Stimulated activated CD8-positive, alpha-beta memory T cell treated with anti-CD3 and anti-CD28 coated beads, Interleukin-7, amount 100 ng/mL, for 1 hour (primary cell): ENCODE measurements at regions not wholly inside any gene's neighbourhood (a gene's known extent, or its start where the extent isn't known, plus 50 kb on each side); places are given as distances from the start of the nearest gene placed in this dataset.
"Not testable (repeated sequence)": the region's sequence is repeated elsewhere in the genome, so short reads cannot be mapped to it uniquely, and the experiment has no call there.

Source experiments
- DNase-seq, 2 donors: peaks; one replicate each; pipeline ENCODE4 v3.0.0-alpha.2; 2020; ENCODE audit warnings: low read depth in 2 of 2

DNA sequence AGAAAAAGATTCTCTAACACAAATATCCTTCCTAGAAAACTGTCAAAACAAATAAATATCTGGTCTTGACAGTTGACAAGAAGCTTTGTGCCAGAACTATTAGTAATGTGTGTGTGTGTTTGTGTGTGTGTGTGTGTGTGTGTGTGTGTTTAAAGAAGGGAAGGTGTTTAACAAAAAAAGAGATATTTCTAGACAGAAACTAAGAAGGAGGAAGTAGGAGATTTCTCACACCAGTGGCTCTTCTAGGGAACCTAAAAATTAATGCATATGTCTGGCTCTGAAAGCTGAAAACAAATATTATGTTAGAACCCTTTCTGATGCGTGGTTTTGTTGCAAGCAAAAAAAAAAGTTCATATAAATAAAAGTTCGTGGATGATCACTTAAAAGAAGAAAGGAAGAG, 277.5 kb downstream of the RPS4Y2 start:
- no peak for DNase-seq

DNA sequence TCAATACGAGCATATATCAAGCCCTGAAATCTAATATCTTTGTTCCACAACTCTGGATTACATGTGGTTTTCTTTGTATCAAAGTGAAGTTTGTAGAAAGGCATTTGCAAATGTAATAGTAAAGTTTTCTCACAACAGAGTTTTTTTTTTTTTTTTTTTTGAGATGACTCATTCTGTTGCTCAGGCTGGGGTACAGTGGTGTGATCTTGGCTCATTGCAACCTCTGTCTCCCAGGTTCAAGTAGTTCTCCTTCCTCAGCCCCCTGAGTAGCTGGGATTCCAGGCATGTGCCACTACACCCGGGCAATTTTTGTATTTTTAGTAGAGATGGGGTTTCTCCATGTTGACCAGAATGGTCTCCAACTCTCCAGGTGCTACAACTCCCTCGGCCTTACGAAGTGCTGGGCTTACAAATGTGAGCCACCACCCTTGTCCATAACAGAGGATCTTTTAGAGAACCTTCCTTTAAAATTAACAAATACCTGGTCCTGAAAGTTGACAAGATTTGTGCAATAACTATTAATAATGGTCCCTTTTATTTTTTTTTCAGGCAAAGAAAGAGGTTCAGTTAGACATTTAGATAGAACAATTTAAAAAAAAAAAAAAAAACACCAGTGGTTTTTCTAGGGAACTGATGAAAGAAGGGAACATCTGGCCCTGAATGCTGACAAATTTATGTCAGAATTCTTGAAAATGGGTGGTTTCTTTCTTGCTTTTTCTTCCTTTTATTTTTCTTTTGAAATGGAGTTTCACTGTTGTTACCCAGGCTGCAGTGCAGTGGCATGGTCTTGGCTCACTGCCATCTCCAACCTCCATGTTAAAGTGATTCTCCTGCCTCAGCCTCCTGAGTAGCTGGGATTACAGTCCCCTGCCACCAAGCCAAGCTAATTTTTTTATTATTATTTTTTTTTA, 278.5 kb downstream of the RPS4Y2 start:
- DNase-seq, result no peak

DNA sequence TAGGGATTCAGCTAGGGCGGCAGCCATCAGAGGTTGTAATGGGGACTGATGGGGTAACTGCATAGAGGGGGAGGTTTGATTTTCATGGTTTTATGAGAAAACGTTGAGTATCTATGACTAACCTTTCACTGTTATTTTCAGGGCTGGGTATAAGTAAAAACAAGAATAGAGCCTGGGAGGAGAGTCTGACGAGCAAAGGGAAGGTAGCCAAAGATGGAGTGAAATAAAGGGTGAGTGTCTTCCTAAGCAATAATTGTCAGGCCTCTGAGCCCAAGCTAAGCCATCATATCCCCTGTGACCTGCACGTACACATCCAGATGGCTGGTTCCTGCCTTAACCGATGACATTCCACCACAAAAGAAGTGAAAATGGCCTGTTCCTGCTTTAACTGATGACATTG, 281.5 kb downstream of the RPS4Y2 start:
- not testable (repeated sequence) for DNase-seq

DNA sequence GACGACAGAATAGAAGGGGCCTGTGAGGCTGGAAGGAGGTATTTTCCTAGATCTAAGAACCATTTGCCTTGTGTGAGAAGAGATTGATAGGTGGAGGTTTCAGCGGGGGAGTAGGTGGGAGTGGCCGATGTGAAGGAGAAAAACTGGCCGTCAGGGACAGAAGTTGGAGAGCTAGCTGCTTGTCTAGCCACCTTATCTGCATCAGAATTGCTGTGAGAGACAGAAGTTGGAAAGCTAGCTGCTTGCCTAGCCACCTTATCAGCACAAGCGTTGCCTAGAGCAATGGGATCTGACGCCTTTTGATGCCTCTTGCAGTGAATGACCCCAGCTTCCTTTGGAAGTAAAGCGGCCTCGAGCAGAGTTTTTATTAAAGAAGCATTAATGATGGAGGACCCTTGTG, 283.9 kb downstream of the RPS4Y2 start:
- no peak for DNase-seq

GRCh38 chrY:21040711-21041110, 284.8 kb downstream of the RPS4Y2 start:
- not testable (repeated sequence) for DNase-seq

DNA sequence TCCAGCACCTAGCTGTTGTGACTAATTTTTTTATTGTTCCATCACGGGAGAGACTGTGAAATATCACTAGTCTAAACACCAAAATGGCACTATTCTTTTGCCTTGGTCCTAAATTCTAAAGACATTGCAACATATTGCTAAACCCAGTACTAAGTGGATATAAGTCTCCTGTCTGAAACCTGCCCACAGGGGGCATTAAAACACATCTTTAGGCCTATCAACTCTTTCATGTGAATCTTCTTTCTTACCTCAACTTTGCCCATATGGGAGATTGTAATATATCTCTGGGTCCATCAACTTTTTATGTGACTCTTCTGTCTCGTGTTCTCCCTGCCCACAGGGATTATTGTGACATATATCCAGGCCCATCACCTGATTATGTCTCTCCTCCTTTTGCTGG, 317.2 kb downstream of the RPS4Y2 start:
- DNase-seq, result no peak

- DNase-seq, result no peak
Measured at GRCh38 chrY:21073641-21074260, 317.8 kb downstream of the RPS4Y2 start.

DNA sequence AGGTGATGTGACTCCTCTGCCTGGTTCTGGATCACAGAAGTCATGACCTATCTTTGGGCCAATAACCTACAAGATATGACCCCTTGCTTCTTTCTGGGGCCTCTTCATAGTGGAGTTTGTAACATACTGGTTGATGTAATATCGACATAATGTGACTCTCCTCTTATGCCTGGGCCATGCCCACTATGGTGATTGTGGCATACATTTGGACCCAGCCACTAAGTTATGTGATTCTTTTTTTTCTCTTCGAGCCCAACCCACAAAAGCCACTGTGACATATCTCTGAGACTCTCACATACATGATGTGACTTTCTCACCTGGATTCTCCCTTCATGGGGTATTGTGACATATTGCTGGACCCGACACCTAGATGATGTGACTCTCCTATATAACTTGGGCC, 319.8 kb downstream of the RPS4Y2 start:
- no peak for DNase-seq

GRCh38 chrY:21079670-21080069, 323.8 kb downstream of the RPS4Y2 start:
- no peak for DNase-seq

DNA sequence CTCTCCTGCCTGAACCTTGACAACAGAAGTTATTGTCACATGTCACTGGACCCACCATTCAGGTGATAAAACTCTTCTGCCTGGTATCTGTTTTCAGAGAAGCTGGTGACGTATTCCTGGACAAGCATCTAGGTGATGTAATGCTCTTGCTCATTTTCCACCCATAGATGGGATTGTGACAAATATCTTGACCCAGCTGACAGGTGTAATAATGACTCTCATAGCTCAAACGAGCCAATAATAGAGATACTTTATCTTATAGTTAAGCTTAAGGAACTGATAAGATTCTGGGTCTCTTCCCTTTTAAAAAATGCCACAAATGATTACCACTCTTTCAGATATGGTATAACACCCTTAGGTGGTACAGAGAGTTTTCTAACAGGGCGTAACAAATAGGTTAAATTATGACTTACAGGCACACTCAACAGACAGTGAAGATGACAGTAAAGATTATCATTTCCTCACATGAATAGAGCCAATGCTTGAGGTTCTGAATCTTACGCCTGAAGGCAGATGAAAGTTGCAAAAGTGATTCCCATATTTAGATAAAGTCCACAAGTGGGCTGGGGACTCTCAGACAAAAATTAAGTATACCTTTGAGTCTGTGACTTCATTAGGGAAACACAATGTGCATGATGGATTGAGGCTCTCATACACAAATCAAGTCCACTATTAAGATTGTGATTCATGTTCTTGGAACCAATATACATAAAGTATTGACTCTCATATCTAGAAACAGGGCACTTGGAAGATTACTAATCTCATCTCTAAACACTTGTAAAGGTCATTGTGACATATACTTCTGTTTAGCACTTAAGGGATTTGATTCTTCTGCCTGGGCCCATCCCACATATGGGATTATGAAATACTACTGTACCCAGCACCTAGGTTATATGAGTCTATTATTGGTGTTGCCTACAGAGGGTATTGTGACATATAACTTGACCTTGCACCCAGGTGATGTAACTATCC, 326.0 kb downstream of the RPS4Y2 start:
- no peak for DNase-seq

GRCh38 chrY:21082639-21083038, 326.7 kb downstream of the RPS4Y2 start:
- DNase-seq, result no peak

- no peak for DNase-seq
Measured at GRCh38 chrY:21091909-21092308, 336.0 kb downstream of the RPS4Y2 start.

- no peak for DNase-seq
Measured at GRCh38 chrY:21102507-21102906, 346.6 kb downstream of the RPS4Y2 start.

GRCh38 chrY:21103885-21104284, 348.0 kb downstream of the RPS4Y2 start:
- no peak for DNase-seq

DNA sequence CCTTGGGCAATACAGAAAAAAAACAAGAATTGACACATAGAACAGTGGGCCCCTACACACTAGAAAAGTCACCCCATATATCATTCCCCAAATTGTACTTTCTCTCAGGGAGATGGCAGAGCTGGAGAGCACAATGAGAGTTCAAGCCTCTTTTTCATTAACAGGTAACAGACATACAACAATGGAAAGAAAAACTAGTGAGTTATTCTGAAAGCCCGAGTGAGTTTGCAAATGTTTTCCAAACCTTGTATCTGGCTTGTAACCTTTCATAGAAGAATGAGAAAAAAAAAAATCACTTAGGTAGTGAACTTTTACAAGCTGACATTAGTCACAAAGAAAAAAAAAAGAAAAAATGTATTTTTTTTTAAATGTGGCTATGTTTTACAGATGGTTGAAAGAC, 349.6 kb downstream of the RPS4Y2 start:
- DNase-seq, result no peak

DNA sequence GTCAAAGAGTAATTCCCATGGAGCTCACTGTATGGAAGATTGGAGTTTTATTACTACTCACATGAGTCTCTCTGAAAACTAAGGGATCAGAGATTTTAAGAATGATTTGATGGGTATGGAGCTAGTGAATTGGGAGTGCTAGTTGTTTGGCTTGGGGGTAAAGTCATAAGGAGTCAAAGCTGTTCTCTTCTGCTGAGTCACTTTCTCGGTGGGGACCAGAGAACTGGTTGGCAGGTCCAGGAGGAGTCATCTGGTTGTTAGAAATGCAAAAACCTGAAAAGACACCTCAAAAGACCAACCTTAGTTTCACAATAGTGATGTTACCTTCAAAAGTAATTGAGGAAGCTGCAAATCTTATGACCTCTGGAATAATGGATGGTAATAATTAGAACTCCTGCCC, 355.4 kb downstream of the RPS4Y2 start:
- no peak for DNase-seq

DNA sequence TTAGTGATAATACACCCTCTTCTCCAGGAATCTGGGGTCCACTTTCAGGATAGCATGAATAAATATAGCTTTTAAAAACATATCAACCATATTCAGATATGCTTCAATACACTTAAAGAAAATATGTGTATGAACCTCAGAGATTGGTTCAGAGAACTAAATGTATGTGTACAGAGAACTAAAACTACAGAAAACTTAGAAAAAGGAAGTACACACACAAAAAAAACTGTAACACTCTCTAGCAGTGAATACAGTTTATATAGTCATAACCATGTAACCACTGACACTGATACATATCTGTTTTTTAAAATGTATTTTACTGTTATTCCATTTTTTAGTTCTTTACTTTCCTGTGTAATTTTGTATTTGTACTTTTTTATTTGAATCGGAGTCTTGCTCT, 365.2 kb downstream of the RPS4Y2 start:
- no peak for DNase-seq

DNA sequence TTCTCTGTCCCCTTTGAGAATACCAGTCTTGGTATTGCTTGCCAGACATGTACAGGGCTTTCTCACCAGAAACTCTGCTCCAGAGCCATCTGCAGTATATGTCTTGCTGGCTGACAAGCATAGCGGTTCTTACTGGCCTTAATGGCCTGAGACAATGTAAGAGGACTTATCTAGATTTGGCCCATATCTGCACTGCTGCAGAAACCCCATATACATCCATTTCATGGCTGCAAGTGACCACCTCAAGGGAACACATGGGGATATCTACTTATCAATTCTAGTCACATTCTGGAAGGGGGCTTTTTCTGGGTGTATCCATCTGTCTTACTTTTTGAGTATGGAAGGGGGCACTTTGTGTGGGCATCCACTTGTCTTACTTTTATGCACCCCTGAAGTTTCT, 375.5 kb upstream of the RBMY1B start:
- no peak for DNase-seq

- DNase-seq, result no peak
Measured at GRCh38 chrY:21138056-21138758, 372.9 kb upstream of the RBMY1B start.

GRCh38 chrY:21146331-21146730, 364.8 kb upstream of the RBMY1B start:
- DNase-seq, result no peak

DNA sequence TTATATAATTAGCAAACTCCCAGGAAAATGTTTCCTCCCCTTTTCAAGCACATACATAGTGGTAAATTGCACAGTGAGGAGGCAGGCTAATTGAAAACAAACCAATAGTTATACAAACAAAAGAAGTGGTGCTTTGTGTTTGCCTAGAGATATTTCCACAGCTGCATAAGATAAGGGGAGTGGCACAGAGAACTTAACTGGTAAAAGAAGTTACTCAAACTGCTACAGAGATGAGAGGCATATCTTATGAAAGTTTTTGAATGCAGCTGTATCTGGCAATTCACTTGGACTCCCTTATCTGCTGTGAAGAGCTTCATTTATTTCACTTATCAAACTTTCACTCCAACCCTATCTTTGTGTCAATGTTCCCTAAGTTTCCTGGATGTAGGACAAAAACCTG, 361.2 kb upstream of the RBMY1B start:
- DNase-seq, result no peak

DNA sequence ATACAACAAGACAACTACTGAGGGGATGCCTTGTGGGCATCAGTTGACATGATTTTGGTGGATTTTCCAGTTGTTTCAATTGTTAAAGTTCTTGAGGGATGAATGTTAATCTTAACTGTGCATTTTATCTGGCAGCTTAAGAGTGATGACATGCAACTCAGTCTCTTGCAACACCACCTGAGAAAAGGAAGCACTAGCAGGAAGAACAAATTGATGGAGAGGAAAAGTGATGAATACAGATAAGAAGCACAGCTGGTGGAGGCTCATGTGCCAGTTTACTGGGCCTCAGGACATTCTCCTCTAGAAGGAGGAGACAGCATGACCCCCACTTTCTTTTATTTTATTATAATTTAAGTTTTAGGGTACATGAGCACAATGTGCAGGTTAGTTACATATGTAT, 341.3 kb upstream of the RBMY1B start:
- DNase-seq, result no peak
